PC-9 (cell line): ENCODE measurements at regions not wholly inside any gene's neighbourhood (a gene's known extent, or its start where the extent isn't known, plus 50 kb on each side); places are given as distances from the start of the nearest gene placed in this dataset.

Experiments used
- EZH2 ChIP-seq: fragments of 200-600 bp; sonication (generic); IDR thresholded peaks from 2 replicates; pipeline ENCODE4 v1.8.0; 2017; ENCODE audit warnings: antibody characterized with exemption, low read depth
- TF ChIP-seq, protein P1 (sequence below): fragments of 200-600 bp; sonication (generic); conservative IDR thresholded peaks from 2 replicates; pipeline ENCODE4 v1.6.1; 2017; ENCODE audit warnings: mixed run types, antibody characterized with exemption, mild to moderate bottlenecking, moderate library complexity

DNA sequence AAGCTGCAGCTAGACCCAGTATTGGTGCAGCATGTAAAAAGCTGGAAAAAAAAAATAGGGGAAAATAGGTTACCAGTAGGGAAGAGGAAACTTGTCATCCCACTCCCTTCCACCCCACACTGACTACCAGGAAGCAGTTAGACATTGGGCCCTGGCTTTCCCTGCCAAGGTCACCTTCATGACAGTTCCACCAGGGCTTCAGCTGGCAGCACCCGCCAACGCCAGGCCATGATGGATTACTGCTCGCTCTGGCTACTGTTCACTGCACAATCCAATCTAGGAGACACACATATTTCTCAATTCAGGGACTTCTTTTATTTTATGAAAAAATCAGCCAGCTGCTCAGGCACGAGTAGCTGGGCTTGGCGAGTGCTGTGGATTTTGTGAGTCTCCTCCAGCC, 127.7 kb downstream of the DMRTA2 start:
- TF ChIP-seq EZH2 = no peak
- TF ChIP-seq, protein P1, sequence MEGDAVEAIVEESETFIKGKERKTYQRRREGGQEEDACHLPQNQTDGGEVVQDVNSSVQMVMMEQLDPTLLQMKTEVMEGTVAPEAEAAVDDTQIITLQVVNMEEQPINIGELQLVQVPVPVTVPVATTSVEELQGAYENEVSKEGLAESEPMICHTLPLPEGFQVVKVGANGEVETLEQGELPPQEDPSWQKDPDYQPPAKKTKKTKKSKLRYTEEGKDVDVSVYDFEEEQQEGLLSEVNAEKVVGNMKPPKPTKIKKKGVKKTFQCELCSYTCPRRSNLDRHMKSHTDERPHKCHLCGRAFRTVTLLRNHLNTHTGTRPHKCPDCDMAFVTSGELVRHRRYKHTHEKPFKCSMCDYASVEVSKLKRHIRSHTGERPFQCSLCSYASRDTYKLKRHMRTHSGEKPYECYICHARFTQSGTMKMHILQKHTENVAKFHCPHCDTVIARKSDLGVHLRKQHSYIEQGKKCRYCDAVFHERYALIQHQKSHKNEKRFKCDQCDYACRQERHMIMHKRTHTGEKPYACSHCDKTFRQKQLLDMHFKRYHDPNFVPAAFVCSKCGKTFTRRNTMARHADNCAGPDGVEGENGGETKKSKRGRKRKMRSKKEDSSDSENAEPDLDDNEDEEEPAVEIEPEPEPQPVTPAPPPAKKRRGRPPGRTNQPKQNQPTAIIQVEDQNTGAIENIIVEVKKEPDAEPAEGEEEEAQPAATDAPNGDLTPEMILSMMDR = no peak
